ENCODE measurements at regions not wholly inside any gene's neighbourhood (a gene's known extent, or its start where the extent isn't known, plus 50 kb on each side); places are given as distances from the start of the nearest gene placed in this dataset.
"Not testable (repeated sequence)": the region's sequence is repeated elsewhere in the genome, so short reads cannot be mapped to it uniquely, and the experiment has no call there.

DNA sequence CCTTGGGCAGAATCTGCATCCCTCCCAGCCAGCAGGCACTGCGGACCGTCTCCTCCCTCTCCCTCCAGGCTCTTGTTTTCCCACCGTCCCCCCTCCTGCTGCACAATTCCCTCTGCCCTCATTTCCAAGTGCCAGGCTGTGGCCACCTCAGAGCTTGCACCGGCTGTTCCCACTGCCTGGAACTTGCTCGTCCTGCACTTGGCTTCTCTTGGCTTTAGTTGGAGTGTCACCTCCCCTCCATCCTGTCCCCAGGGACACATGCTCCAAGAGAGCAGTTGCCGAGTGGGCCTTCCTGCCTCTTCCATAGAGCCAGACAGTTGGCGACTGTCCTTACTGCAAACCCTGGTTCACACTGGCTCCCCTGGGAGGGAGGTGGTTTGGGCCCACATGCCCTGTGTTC lies 87.0 kb upstream of the DRD5 start:
- TF ChIP-seq, protein P1, sequence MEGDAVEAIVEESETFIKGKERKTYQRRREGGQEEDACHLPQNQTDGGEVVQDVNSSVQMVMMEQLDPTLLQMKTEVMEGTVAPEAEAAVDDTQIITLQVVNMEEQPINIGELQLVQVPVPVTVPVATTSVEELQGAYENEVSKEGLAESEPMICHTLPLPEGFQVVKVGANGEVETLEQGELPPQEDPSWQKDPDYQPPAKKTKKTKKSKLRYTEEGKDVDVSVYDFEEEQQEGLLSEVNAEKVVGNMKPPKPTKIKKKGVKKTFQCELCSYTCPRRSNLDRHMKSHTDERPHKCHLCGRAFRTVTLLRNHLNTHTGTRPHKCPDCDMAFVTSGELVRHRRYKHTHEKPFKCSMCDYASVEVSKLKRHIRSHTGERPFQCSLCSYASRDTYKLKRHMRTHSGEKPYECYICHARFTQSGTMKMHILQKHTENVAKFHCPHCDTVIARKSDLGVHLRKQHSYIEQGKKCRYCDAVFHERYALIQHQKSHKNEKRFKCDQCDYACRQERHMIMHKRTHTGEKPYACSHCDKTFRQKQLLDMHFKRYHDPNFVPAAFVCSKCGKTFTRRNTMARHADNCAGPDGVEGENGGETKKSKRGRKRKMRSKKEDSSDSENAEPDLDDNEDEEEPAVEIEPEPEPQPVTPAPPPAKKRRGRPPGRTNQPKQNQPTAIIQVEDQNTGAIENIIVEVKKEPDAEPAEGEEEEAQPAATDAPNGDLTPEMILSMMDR (IDR thresholded peaks at IDR 0.05): not testable (repeated sequence)
- not testable (repeated sequence) for TF ChIP-seq POLR2A, POLR2AphosphoS5 (IDR thresholded peaks at IDR 0.05)

Measured in stomach (tissue), 4 donors.